ENCODE measurements at regions not wholly inside any gene's neighbourhood (a gene's known extent, or its start where the extent isn't known, plus 50 kb on each side); places are given as distances from the start of the nearest gene placed in this dataset.
A peak's percentile ranks its signal among the peaks of the same experiment; 100 is the strongest.

- Histone ChIP-seq H3K27me3 (replicated peaks in 1 of 7) (no peaks in the 10 kb centered on the region), H3K4me1 (peaks cover 24 to 88% (median 60%) of the 10 kb centered on the region in 6 donors), H3K27ac (peak overlapping the region; percentile 30 to 90 (median 79)), H3K4me3 (peak overlapping the region in 1 of 8 donors; percentile 16), H3K36me3 (no peaks in the 10 kb centered on the region), H3K9me3 (no peaks in the 10 kb centered on the region)
- no peak for DNase-seq
- TF ChIP-seq CTCF (IDR thresholded peaks at IDR 0.05 in 8 of 11, conservative IDR thresholded peaks at IDR 0.05 in 3 of 11) (no peak), POLR2A (IDR thresholded peaks at IDR 0.05) (no peak), POLR2AphosphoS5 (IDR thresholded peaks at IDR 0.05) (no peak)
- WGBS, 5 donors, result 54 to 78% (median 70%) methylated on average over 4 of the region's 4 CpGs
- intact Hi-C loops (cut with DNase I; ENCODE audit: low total_unique reads), result loop anchor here (10.0 kb wide), 1 partner anchor 77 kb away; the partner anchor contains the start of gene LYVE1
These were observed 51.5 kb downstream of the IRAG1 start for GRCh38 chr11:10641912-10642697.

GRCh38 chr11:10641177-10641911 is 52.2 kb downstream of the IRAG1 start:
- peak overlapping the region; percentile 30 to 90 (median 79) for H3K27ac ChIP-seq
- WGBS, 5 donors, result 52 to 69% (median 63%) methylated on average over 9 of the region's 9 CpGs
- no peaks in the 10 kb centered on the region for H3K36me3 ChIP-seq
- peaks cover 24 to 80% (median 57%) of the 10 kb centered on the region in 6 donors for H3K4me1 ChIP-seq
- intact Hi-C loops (cut with DNase I; ENCODE audit: low total_unique reads), result loop anchor here (10.0 kb wide), 1 partner anchor 77 kb away; the partner anchor contains the start of gene LYVE1
- no peaks in the 10 kb centered on the region for H3K27me3 ChIP-seq (replicated peaks in 1 of 7)
- TF ChIP-seq POLR2AphosphoS5 (IDR thresholded peaks at IDR 0.05) (peak in 1 of 3 donors; percentile 41), CTCF (IDR thresholded peaks at IDR 0.05 in 8 of 11, conservative IDR thresholded peaks at IDR 0.05 in 3 of 11) (no peak)
- H3K9me3 ChIP-seq, result no peaks in the 10 kb centered on the region
- no peak for DNase-seq
- peak overlapping the region in 1 of 8 donors; percentile 16 for H3K4me3 ChIP-seq

- Histone ChIP-seq H3K27ac (peak overlapping the region in 7 of 8 donors; percentile 55 to 90 (median 80)), H3K9me3 (no peaks in the 10 kb centered on the region), H3K36me3 (no peaks in the 10 kb centered on the region), H3K4me3 (peak overlapping the region in 1 of 8 donors; percentile 0), H3K4me1 (peaks cover 24 to 70% (median 49%) of the 10 kb centered on the region in 6 donors), H3K27me3 (replicated peaks in 1 of 7) (no peaks in the 10 kb centered on the region)
- WGBS, 5 donors, result 24 to 44% (median 33%) methylated on average over 3 of the region's 3 CpGs
- no peak for DNase-seq
- intact Hi-C loops (cut with DNase I; ENCODE audit: low total_unique reads), result loop anchor here (10.0 kb wide), 1 partner anchor 76 kb away; the partner anchor contains the start of gene LYVE1
- TF ChIP-seq CTCF (IDR thresholded peaks at IDR 0.05 in 8 of 11, conservative IDR thresholded peaks at IDR 0.05 in 3 of 11) (no peak), POLR2AphosphoS5 (IDR thresholded peaks at IDR 0.05) (no peak), POLR2A (IDR thresholded peaks at IDR 0.05) (no peak)
These were observed 53.2 kb downstream of the IRAG1 start for GRCh38 chr11:10640308-10640707.

GRCh38 chr11:10639350-10639749 is 54.2 kb downstream of the IRAG1 start:
- 33 to 50% (median 40%) methylated on average over 7 of the region's 7 CpGs for WGBS, 5 donors
- Histone ChIP-seq H3K36me3 (no peaks in the 10 kb centered on the region), H3K4me3 (peak overlapping the region in 1 of 8 donors; percentile 0), H3K4me1 (peaks cover 24 to 60% (median 46%) of the 10 kb centered on the region in 6 donors), H3K9me3 (no peaks in the 10 kb centered on the region), H3K27ac (peak overlapping the region in 7 of 8 donors; percentile 55 to 90 (median 80)), H3K27me3 (replicated peaks in 1 of 7) (no peaks in the 10 kb centered on the region)
- DNase-seq, result no peak
- TF ChIP-seq POLR2AphosphoS5 (IDR thresholded peaks at IDR 0.05), result no peak
- no peak for TF ChIP-seq CTCF (IDR thresholded peaks at IDR 0.05 in 8 of 11, conservative IDR thresholded peaks at IDR 0.05 in 3 of 11)
- no peak for TF ChIP-seq POLR2A (IDR thresholded peaks at IDR 0.05)
- intact Hi-C loops (cut with DNase I; ENCODE audit: low total_unique reads), result no loop called here

Measured in spleen (tissue), 11 donors.